Ovary (tissue), 3 donors: ENCODE measurements at regions not wholly inside any gene's neighbourhood (a gene's known extent, or its start where the extent isn't known, plus 50 kb on each side); places are given as distances from the start of the nearest gene placed in this dataset.

Source experiments
- EP300 ChIP-seq: sonication (generic); formaldehyde crosslinking; IDR thresholded peaks from one replicate; pipeline ENCODE4 v1.6.1; 2017; ENCODE audit warnings: antibody characterized with exemption
- POLR2A ChIP-seq: fragments of 450-650 bp; IDR thresholded peaks from one replicate; pipeline ENCODE4 v1.6.1; 2017; ENCODE audit warnings: antibody characterized with exemption, mild to moderate bottlenecking, moderate library complexity
- TF ChIP-seq, protein P1 (sequence below), 3 donors: fragments of 450-650 bp in 2 of 3; fragments of 200-600 bp in 1 of 3; IDR thresholded peaks; one replicate each; pipeline versions ENCODE4 v1.5.1 to v1.8.0; 2016 to 2022; ENCODE audit warnings: antibody characterized with exemption in 3 of 3, mild to moderate bottlenecking in 1 of 3
- donor health status: DM: no; HTN: no; CAD: no.

DNA sequence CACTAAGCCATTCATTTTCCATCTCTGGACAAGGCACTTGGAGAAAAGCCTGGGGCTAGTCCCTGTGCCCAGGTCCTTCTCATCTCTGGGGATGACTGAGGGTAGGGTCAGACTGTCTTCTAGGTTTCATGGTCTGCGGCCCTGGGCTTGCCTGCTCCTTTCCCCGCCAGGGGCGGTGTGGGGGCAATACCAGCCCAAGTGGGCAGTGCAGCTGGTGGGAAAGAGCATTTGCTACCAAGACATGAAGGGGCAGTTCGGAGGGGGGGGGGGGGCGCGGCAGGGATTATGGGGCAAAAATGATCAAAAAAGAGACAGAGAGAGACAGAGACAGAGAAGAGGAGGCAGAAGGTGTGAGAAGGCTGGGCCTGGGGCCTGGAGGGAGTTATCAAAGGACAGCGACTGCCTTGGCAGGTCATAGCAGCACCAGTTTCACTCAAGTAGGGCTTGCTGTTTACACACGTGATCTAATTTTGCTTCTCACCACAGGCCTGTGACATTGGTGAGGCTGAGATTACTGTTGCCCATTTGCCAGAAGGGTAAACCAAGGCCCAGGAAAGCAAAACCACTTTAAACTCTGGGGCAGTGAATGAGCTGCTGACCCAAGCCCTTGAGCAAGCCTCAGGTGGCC, 56.1 kb downstream of the PJA1 start:
- no peak for TF ChIP-seq EP300
- TF ChIP-seq, protein P1, sequence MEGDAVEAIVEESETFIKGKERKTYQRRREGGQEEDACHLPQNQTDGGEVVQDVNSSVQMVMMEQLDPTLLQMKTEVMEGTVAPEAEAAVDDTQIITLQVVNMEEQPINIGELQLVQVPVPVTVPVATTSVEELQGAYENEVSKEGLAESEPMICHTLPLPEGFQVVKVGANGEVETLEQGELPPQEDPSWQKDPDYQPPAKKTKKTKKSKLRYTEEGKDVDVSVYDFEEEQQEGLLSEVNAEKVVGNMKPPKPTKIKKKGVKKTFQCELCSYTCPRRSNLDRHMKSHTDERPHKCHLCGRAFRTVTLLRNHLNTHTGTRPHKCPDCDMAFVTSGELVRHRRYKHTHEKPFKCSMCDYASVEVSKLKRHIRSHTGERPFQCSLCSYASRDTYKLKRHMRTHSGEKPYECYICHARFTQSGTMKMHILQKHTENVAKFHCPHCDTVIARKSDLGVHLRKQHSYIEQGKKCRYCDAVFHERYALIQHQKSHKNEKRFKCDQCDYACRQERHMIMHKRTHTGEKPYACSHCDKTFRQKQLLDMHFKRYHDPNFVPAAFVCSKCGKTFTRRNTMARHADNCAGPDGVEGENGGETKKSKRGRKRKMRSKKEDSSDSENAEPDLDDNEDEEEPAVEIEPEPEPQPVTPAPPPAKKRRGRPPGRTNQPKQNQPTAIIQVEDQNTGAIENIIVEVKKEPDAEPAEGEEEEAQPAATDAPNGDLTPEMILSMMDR (IDR thresholded peaks at IDR 0.05) = no peak
- no peak for TF ChIP-seq POLR2A
